GM23338 (cell line): ENCODE measurements at regions not wholly inside any gene's neighbourhood (a gene's known extent, or its start where the extent isn't known, plus 50 kb on each side); places are given as distances from the start of the nearest gene placed in this dataset.

Source experiments
- CTCF ChIP-seq, 2 experiments: fragments of 200-600 bp in 1 of 2; sonication (generic) in 1 of 2; conservative IDR thresholded peaks; 2 replicates each; pipeline versions ENCODE4 v1.5.1 to v1.6.1; 2016 to 2017; ENCODE audit warnings: antibody characterized with exemption in 2 of 2, low read depth in 2 of 2, mild to moderate bottlenecking in 2 of 2, moderate library complexity in 1 of 2
- EZH2 ChIP-seq: fragments of 200-600 bp; sonication (generic); IDR thresholded peaks from one replicate; pipeline ENCODE4 v1.8.0; 2017; ENCODE audit warnings: antibody characterized with exemption, mild to moderate bottlenecking, low read depth; ENCODE audit not compliant: unreplicated experiment
- EZH2phosphoT487 ChIP-seq: fragments of 200-600 bp; sonication (generic); IDR thresholded peaks from one replicate; pipeline ENCODE4 v1.8.1; 2018; ENCODE audit warnings: antibody characterized with exemption; ENCODE audit not compliant: unreplicated experiment
- POLR2AphosphoS5 ChIP-seq: IDR thresholded peaks from 2 replicates; pipeline ENCODE4 v1.6.1; 2016; ENCODE audit warnings: antibody characterized with exemption, low read depth

GRCh38 chr1:78222225-78222959 is 176.6 kb downstream of the GIPC2 start:
- TF ChIP-seq CTCF (conservative IDR thresholded peaks at IDR 0.05; ENCODE audit: low read depth in 2 of 2) = no peak
- TF ChIP-seq EZH2phosphoT487 = no peak
- TF ChIP-seq EZH2 = no peak
- no peak for TF ChIP-seq POLR2AphosphoS5
